IPS DF 6.9 (cell line): ENCODE measurements at regions not wholly inside any gene's neighbourhood (a gene's known extent, or its start where the extent isn't known, plus 50 kb on each side); places are given as distances from the start of the nearest gene placed in this dataset.
"Not testable (repeated sequence)": the region's sequence is repeated elsewhere in the genome, so short reads cannot be mapped to it uniquely, and the experiment has no call there.

Experiments
- DNase-seq: peaks from one replicate; pipeline ENCODE4 v3.0.0-alpha.2; 2013; ENCODE audit warnings: low read depth, low spot score
- H3K27ac ChIP-seq: one replicate; pipeline ENCODE4 v1.5.1; 2013; ENCODE audit warnings: low read length, control low read depth
- H3K27me3 ChIP-seq: 2 replicates; pipeline ENCODE4 v1.6.1; 2013; ENCODE audit warnings: mild to moderate bottlenecking, low read length; ENCODE audit not compliant: control insufficient read depth, insufficient read depth
- H3K36me3 ChIP-seq: 2 replicates; pipeline ENCODE4 v1.6.1; 2013; ENCODE audit warnings: low read length; ENCODE audit not compliant: control insufficient read depth, insufficient read depth
- H3K4me1 ChIP-seq: 2 replicates; pipeline ENCODE4 v1.6.1; 2013; ENCODE audit warnings: low read length; ENCODE audit not compliant: control insufficient read depth, insufficient read depth
- H3K4me3 ChIP-seq: 2 replicates; pipeline ENCODE4 v1.5.1; 2013; ENCODE audit warnings: mild to moderate bottlenecking, low read length
- H3K9me3 ChIP-seq: 2 replicates; pipeline ENCODE4 v1.6.1; 2013; ENCODE audit warnings: low read length, inconsistent platforms; ENCODE audit not compliant: control insufficient read depth, insufficient read depth
- WGBS: extraction: QIAGEN DNeasy Blood & Tissue Kit; methylation state at CpG from one replicate; pipeline ENCODE4 v1.1.7; 2013; ENCODE audit warnings: mixed read lengths, missing lambda C conversion rate; ENCODE audit not compliant: insufficient read length, insufficient coverage; 5-methylcytosine and 5-hydroxymethylcytosine counted together

DNA sequence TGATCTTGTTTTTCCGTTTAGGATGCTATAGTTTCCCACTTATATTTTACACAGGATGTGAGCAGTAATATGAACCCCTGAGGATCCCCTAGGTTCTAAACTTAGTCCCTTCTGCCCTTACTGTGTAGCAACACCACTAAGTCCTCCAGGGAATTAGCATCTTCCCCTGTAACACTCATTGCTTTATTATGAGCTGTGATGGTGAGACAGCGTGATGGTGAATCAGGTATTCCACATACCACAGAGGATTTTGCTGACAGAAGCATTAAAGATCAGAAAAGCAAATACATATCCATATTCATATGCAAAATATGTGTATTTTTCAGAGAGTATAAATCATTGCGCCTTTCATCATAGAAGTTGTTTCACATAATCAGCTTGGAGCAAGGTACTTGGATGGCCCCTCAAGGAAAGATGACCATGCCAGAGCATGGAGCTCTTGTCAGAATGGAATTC lies 317.0 kb downstream of the ICE1 start:
- DNase-seq, result no peak
- Histone ChIP-seq H3K4me1 (no peaks in the 10 kb centered on the region), H3K36me3 (no peaks in the 10 kb centered on the region), H3K9me3 (no peaks in the 10 kb centered on the region), H3K27me3 (no peaks in the 10 kb centered on the region), H3K27ac (no peak overlapping the region), H3K4me3 (no peak overlapping the region)
- no CpG with 5 or more reads among the region's 3 CpGs for WGBS

DNA sequence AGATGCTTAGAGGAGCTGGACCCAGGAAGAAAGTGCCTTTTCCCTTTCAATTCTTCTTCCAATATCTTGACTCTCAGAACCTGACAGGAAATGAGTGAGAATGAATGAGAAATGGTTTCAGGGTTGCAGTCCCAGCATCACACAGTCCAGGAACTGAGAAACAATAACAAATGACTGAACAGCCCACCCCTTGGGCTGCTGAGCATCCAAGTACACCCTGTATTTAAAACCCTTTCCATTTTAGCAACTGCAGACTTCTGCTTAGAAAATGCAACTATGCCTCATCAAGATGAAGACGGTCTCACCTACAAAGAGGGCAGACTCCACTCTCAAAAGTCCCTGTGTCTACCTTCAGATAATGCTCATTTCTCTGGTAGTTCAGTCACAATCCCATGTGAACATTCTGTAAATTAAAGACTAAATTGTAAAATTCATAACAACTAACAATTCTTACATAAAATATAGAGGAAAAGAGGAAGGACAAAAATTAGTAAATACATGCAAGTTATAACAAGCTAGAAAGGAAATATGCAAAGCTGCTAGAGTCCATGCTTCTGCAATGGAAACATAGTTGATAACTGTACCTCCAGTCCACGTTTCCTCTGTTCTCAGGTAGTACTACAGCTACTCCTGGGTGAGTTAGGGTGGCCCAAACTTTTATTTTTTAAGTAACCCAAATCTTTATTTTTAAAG lies 316.5 kb downstream of the ICE1 start:
- Histone ChIP-seq H3K4me1 (no peaks in the 10 kb centered on the region), H3K27ac (no peak overlapping the region), H3K4me3 (no peak overlapping the region), H3K36me3 (no peaks in the 10 kb centered on the region), H3K27me3 (no peaks in the 10 kb centered on the region), H3K9me3 (no peaks in the 10 kb centered on the region)
- no peak for DNase-seq
- WGBS, result no CpG with 5 or more reads among the region's 2 CpGs

DNA sequence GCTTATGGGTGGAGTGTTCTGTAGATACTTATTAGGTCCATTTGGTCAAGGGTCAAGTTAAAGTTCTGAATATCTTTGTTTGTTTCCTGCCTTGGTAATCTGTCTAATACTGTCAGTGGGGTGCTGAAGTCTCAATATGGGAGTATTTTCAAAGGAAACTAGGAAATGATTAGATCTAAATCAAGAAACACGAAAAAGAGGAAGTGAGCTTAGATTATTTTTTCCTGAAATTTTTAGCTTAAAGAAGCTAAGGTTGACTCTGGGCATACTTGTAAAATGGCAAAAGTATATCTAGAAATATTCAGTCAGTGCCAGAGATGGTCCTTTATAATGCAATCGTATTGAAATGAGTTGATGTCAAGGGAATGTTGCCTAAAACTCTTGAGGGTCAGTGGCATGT lies 313.5 kb downstream of the ICE1 start:
- H3K27me3 ChIP-seq, result no peaks in the 10 kb centered on the region
- no peaks in the 10 kb centered on the region for H3K9me3 ChIP-seq
- no CpG with 5 or more reads among the region's 2 CpGs for WGBS
- H3K27ac ChIP-seq, result no peak overlapping the region
- no peak overlapping the region for H3K4me3 ChIP-seq
- H3K36me3 ChIP-seq, result no peaks in the 10 kb centered on the region
- no peak for DNase-seq
- no peaks in the 10 kb centered on the region for H3K4me1 ChIP-seq

DNA sequence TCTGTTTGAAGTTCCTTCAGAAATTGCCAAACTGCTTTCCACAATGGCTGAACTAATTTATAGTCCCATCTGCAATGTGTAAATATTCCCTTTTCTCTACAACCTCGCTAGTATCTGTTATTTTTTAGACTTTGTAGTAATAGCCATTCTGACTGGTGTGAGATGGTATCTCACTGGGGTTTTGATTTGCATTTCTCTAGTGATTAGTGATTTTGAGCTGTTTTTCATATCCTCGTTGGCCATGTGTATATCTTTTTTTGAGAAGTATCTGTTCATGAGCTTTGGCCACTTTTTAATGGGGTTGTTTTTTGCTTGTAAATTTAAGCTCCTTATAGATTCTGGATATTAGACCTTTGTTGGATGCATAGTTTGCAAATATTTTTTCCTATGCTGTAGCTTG lies 310.6 kb downstream of the ICE1 start:
- WGBS, result no CpG with 5 or more reads among the region's 2 CpGs
- H3K36me3 ChIP-seq, H3K9me3 ChIP-seq, H3K4me3 ChIP-seq, H3K27ac ChIP-seq, H3K4me1 ChIP-seq, H3K27me3 ChIP-seq, DNase-seq: not testable (repeated sequence)

GRCh38 chr5:5726401-5726800 lies 303.9 kb downstream of the ICE1 start:
- H3K4me3 ChIP-seq, result no peak overlapping the region
- H3K4me1 ChIP-seq, result no peaks in the 10 kb centered on the region
- no peak for DNase-seq
- no peaks in the 10 kb centered on the region for H3K36me3 ChIP-seq
- no peaks in the 10 kb centered on the region for H3K9me3 ChIP-seq
- H3K27me3 ChIP-seq, result no peaks in the 10 kb centered on the region
- no CpG with 5 or more reads among the region's 6 CpGs for WGBS
- no peak overlapping the region for H3K27ac ChIP-seq

- Histone ChIP-seq H3K36me3 (no peaks in the 10 kb centered on the region), H3K27me3 (peaks cover 1% of the 10 kb centered on the region; the same call in 1 of the 2 replicates), H3K4me1 (no peaks in the 10 kb centered on the region), H3K4me3 (no peak overlapping the region), H3K27ac (no peak overlapping the region), H3K9me3 (no peaks in the 10 kb centered on the region)
- WGBS, result no CpG with 5 or more reads among the region's 3 CpGs
- DNase-seq, result no peak
Observed at GRCh38 chr5:5721881-5722280, 299.4 kb downstream of the ICE1 start.

GRCh38 chr5:5719292-5719691 lies 296.8 kb downstream of the ICE1 start:
- no peaks in the 10 kb centered on the region for H3K4me1 ChIP-seq
- H3K27me3 ChIP-seq, result peaks cover 1% of the 10 kb centered on the region; the same call in 1 of the 2 replicates
- H3K36me3 ChIP-seq, result no peaks in the 10 kb centered on the region
- no CpG with 5 or more reads among the region's 5 CpGs for WGBS
- H3K4me3 ChIP-seq, result no peak overlapping the region
- H3K9me3 ChIP-seq, result no peaks in the 10 kb centered on the region
- DNase-seq, result no peak
- H3K27ac ChIP-seq, result no peak overlapping the region

DNA sequence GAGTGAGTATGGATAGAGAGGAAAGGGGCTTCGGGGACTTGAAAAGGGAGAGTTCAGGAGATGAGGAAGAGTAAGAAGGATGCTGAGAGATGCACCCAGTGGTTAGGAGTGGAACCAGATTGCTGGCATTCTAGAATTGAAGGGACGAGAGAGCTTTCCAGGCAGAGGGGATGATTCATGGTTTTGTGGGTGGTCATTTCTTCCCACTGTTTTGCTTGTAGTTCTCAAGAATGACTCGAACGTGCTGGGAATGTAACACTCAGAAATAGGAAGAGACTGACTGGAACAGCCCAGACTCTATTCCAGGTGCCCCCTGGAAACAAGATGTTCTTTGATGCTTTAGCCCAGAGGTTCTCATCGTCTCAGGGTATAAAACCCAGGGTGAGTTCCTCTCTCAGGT lies 294.2 kb downstream of the ICE1 start:
- H3K36me3 ChIP-seq, result no peaks in the 10 kb centered on the region
- no peaks in the 10 kb centered on the region for H3K9me3 ChIP-seq
- DNase-seq, result no peak
- WGBS, result no CpG with 5 or more reads among the region's 5 CpGs
- no peaks in the 10 kb centered on the region for H3K4me1 ChIP-seq
- no peak overlapping the region for H3K27ac ChIP-seq
- H3K27me3 ChIP-seq, result peaks cover 1% of the 10 kb centered on the region; the same call in 1 of the 2 replicates
- H3K4me3 ChIP-seq, result no peak overlapping the region

GRCh38 chr5:5711592-5711991 lies 289.1 kb downstream of the ICE1 start:
- no peaks in the 10 kb centered on the region for H3K4me1 ChIP-seq
- H3K4me3 ChIP-seq, result no peak overlapping the region
- WGBS, result no CpG with 5 or more reads among the region's 1 CpG
- no peaks in the 10 kb centered on the region for H3K9me3 ChIP-seq
- no peak for DNase-seq
- no peaks in the 10 kb centered on the region for H3K27me3 ChIP-seq
- no peaks in the 10 kb centered on the region for H3K36me3 ChIP-seq
- H3K27ac ChIP-seq, result no peak overlapping the region

- Histone ChIP-seq H3K4me1 (no peaks in the 10 kb centered on the region), H3K4me3 (no peak overlapping the region), H3K27ac (no peak overlapping the region), H3K9me3 (no peaks in the 10 kb centered on the region), H3K36me3 (no peaks in the 10 kb centered on the region), H3K27me3 (no peaks in the 10 kb centered on the region)
- DNase-seq, result no peak
- no CpG with 5 or more reads among the region's 2 CpGs for WGBS
Observed at GRCh38 chr5:5711112-5711511, 288.6 kb downstream of the ICE1 start.

GRCh38 chr5:5710471-5710870 lies 288.0 kb downstream of the ICE1 start:
- Histone ChIP-seq H3K27me3 (no peaks in the 10 kb centered on the region), H3K27ac (no peak overlapping the region), H3K4me1 (no peaks in the 10 kb centered on the region), H3K4me3 (no peak overlapping the region), H3K9me3 (no peaks in the 10 kb centered on the region), H3K36me3 (no peaks in the 10 kb centered on the region)
- no peak for DNase-seq
- no CpG with 5 or more reads among the region's 8 CpGs for WGBS
